Hepatocyte (in vitro differentiated cells): ENCODE measurements at regions not wholly inside any gene's neighbourhood (a gene's known extent, or its start where the extent isn't known, plus 50 kb on each side); places are given as distances from the start of the nearest gene placed in this dataset.

ENCODE experiments used
- CTCF ChIP-seq: fragments of 200-600 bp; sonication (generic); IDR thresholded peaks from 2 replicates; pipeline ENCODE4 v1.5.1; 2016; ENCODE audit warnings: antibody characterized with exemption, mild to moderate bottlenecking; ENCODE audit not compliant: poor library complexity
- EZH2 ChIP-seq: fragments of 200-600 bp; sonication (generic); IDR thresholded peaks from 2 replicates; pipeline ENCODE4 v1.6.1; 2016; ENCODE audit warnings: antibody characterized with exemption, mild to moderate bottlenecking, borderline replicate concordance
- EZH2phosphoT487 ChIP-seq: fragments of 200-600 bp; sonication (generic); IDR thresholded peaks from one replicate; pipeline ENCODE4 v1.6.1; 2018; ENCODE audit warnings: antibody characterized with exemption, mild to moderate bottlenecking, low read depth, moderate library complexity; ENCODE audit not compliant: unreplicated experiment, severe bottlenecking

GRCh38 chrX:38959736-38960135 lies 158.5 kb downstream of the MID1IP1 start:
- TF ChIP-seq CTCF (no peak), EZH2 (no peak), EZH2phosphoT487 (no peak)
